IMR-90 (cell line): ENCODE measurements at regions not wholly inside any gene's neighbourhood (a gene's known extent, or its start where the extent isn't known, plus 50 kb on each side); places are given as distances from the start of the nearest gene placed in this dataset.
"Not testable (repeated sequence)": the region's sequence is repeated elsewhere in the genome, so short reads cannot be mapped to it uniquely, and the experiment has no call there.

Source experiments
- ATAC-seq: fragments of 200-7000 bp; cut with Tn5 transposase; 2 replicates; pipeline ENCODE4 v1.9.1; 2020; ENCODE audit warnings: low read depth, mild to moderate bottlenecking, moderate library complexity
- BruUV-seq: library from RNA; stranded (reverse); fragments of 400-500 nt; replicated peaks from 2 replicates; lab custom pipeline; 2021; lab: Mats Ljungman, UMichigan
- CTCF ChIA-PET: fragments of 300-600 bp; formaldehyde crosslinking; extraction: SDS; loops from one replicate; lab custom pipeline; 2021; ENCODE audit warnings: antibody characterized with exemption; lab: Yijun Ruan, JAX
- POLR2A ChIA-PET: fragments of 300-600 bp; sonication (Branson Sonifier 250); formaldehyde crosslinking; loops from one replicate; lab custom pipeline; 2022; ENCODE audit warnings: antibody characterized with exemption; ENCODE audit not compliant: unreplicated experiment; lab: Charles Lee
- DNase-seq: peaks from one replicate; pipeline ENCODE4 v3.0.0; 2013
- H2AFZ ChIP-seq: replicated peaks from 2 replicates; pipeline ENCODE3; 2013; ENCODE audit warnings: low read length, mild to moderate bottlenecking; ENCODE audit not compliant: poor library complexity
- H2AK5ac ChIP-seq: 2 replicates; pipeline ENCODE4 v1.6.1; 2013; ENCODE audit warnings: low read depth, low read length, inconsistent platforms
- H2AK9ac ChIP-seq: replicated peaks from 2 replicates; pipeline ENCODE3; 2013; ENCODE audit warnings: mild to moderate bottlenecking, low read depth, low read length, moderate library complexity; ENCODE audit not compliant: poor library complexity
- H2BK120ac ChIP-seq: 2 replicates; pipeline ENCODE4 v1.6.1; 2013; ENCODE audit warnings: low read depth, low read length, inconsistent platforms
- H2BK15ac ChIP-seq: 3 replicates; pipeline ENCODE4 v1.6.1; 2013; ENCODE audit warnings: low read depth, low read length, inconsistent platforms
- H2BK20ac ChIP-seq: 2 replicates; pipeline ENCODE4 v1.6.1; 2013; ENCODE audit warnings: low read depth, mild to moderate bottlenecking, inconsistent platforms, low read length, moderate library complexity
- H2BK5ac ChIP-seq: 2 replicates; pipeline ENCODE4 v1.6.1; 2013; ENCODE audit warnings: mild to moderate bottlenecking, low read depth, low read length, inconsistent platforms; ENCODE audit not compliant: poor library complexity, severe bottlenecking
- H3K14ac ChIP-seq: replicated peaks from 2 replicates; pipeline ENCODE4 v1.6.1; 2013; ENCODE audit warnings: low read depth, low read length, inconsistent platforms
- H3K18ac ChIP-seq: 2 replicates; pipeline ENCODE4 v1.6.1; 2013; ENCODE audit warnings: low read depth, low read length, control low read depth
- H3K23ac ChIP-seq: 2 replicates; pipeline ENCODE4 v1.6.1; 2013; ENCODE audit warnings: low read depth, low read length, inconsistent platforms
- H3K27ac ChIP-seq: 2 replicates; pipeline ENCODE4 v1.5.1; 2013; ENCODE audit warnings: mild to moderate bottlenecking, control low read depth, low read length; ENCODE audit not compliant: insufficient read depth
- H3K27me3 ChIP-seq: 2 replicates; pipeline ENCODE4 v1.6.1; 2013; ENCODE audit warnings: low read length; ENCODE audit not compliant: control insufficient read depth, insufficient read depth
- H3K36me3 ChIP-seq: 2 replicates; pipeline ENCODE4 v1.6.1; 2013; ENCODE audit warnings: low read length, mixed read lengths; ENCODE audit not compliant: control insufficient read depth, insufficient read depth
- H3K4ac ChIP-seq: 2 replicates; pipeline ENCODE4 v1.6.1; 2013; ENCODE audit warnings: low read depth, low read length, inconsistent platforms
- H3K4me1 ChIP-seq: 2 replicates; pipeline ENCODE4 v1.6.1; 2013; ENCODE audit warnings: low read length, mixed read lengths; ENCODE audit not compliant: control insufficient read depth, insufficient read depth
- H3K4me2 ChIP-seq: 2 replicates; pipeline ENCODE4 v1.6.1; 2013; ENCODE audit warnings: low read depth, mild to moderate bottlenecking, control low read depth, low read length, moderate library complexity
- H3K4me3 ChIP-seq: 2 replicates; pipeline ENCODE4 v1.5.1; 2013; ENCODE audit warnings: low read depth, mild to moderate bottlenecking, control low read depth, low read length, moderate library complexity; ENCODE audit not compliant: insufficient read depth
- H3K56ac ChIP-seq: 2 replicates; pipeline ENCODE4 v1.6.1; 2013; ENCODE audit warnings: low read length, inconsistent platforms; ENCODE audit not compliant: insufficient read depth; ENCODE audit errors: extremely low read depth
- H3K79me1 ChIP-seq, 2 experiments: 2 replicates each; pipeline ENCODE4 v1.6.1; 2013; ENCODE audit warnings: low read length in 2 of 2, inconsistent platforms in 1 of 2, low read depth in 1 of 2
- H3K9ac ChIP-seq: 2 replicates; pipeline ENCODE4 v1.6.1; 2013; ENCODE audit warnings: low read depth, low read length, control low read depth
- H3K9me1 ChIP-seq: 2 replicates; pipeline ENCODE4 v1.6.1; 2013; ENCODE audit warnings: low read length, inconsistent platforms; ENCODE audit not compliant: insufficient read depth
- H3K9me3 ChIP-seq: 2 replicates; pipeline ENCODE4 v1.6.1; 2013; ENCODE audit warnings: low read length; ENCODE audit not compliant: control insufficient read depth, insufficient read depth
- H4K20me1 ChIP-seq: 2 replicates; pipeline ENCODE4 v1.6.1; 2013; ENCODE audit warnings: low read length, inconsistent platforms; ENCODE audit not compliant: insufficient read depth
- H4K5ac ChIP-seq: 2 replicates; pipeline ENCODE4 v1.6.1; 2013; ENCODE audit warnings: mild to moderate bottlenecking, low read depth, low read length, control low read depth
- H4K8ac ChIP-seq, 2 experiments: 2 replicates each; pipeline ENCODE4 v1.6.1; 2013; ENCODE audit warnings: low read depth in 2 of 2, low read length in 2 of 2, control low read depth in 1 of 2, inconsistent platforms in 1 of 2
- H4K91ac ChIP-seq: 2 replicates; pipeline ENCODE4 v1.6.1; 2013; ENCODE audit warnings: low read depth, low read length, inconsistent platforms; ENCODE audit not compliant: insufficient read depth
- CTCF ChIP-seq: conservative IDR thresholded peaks from 2 replicates; pipeline ENCODE4 v1.5.1; 2012; ENCODE audit warnings: mild to moderate bottlenecking, low read depth, low read length, improper control_type of control experiment
- ELK1 ChIP-seq: fragments of 150-350 bp; IDR thresholded peaks from 2 replicates; pipeline ENCODE4 v1.6.1; 2016; ENCODE audit warnings: low read depth, mild to moderate bottlenecking, low read length, moderate library complexity, borderline replicate concordance
- MAZ ChIP-seq: IDR thresholded peaks from 2 replicates; pipeline ENCODE4 v1.6.1; 2012; ENCODE audit warnings: low read depth, mild to moderate bottlenecking, low read length, improper control_type of control experiment, moderate library complexity, borderline replicate concordance
- POLR2A ChIP-seq: IDR thresholded peaks from 2 replicates; pipeline ENCODE4 v1.6.1; 2012; ENCODE audit warnings: mild to moderate bottlenecking, low read depth, low read length
- WGBS, 2 experiments: methylation state at CpG; one replicate each; pipeline versions ENCODE4 v1.1.5 to v1.1.7; 2013; ENCODE audit warnings: missing lambda C conversion rate in 2 of 2; ENCODE audit not compliant: insufficient read length in 1 of 2; ENCODE audit errors: extremely low coverage in 2 of 2; 5-methylcytosine and 5-hydroxymethylcytosine counted together
- dilution Hi-C: fragments of 300-500 bp; cut with HindIII; formaldehyde crosslinking; loops from one replicate; pipeline ENCODE4 v1.14.3; 2018; ENCODE audit warnings: low sequenced_read_pairs; ENCODE audit not compliant: unreplicated experiment
- in situ Hi-C: fragments of 300-500 bp; cut with MboI; formaldehyde crosslinking; loops from 3 replicates; pipeline ENCODE4 v1.14.3; 2019; ENCODE audit warnings: low sequenced_read_pairs, inconsistent platforms, mixed read lengths
- intact Hi-C: fragments of 100-400 bp; cut with micrococcal nuclease; formaldehyde crosslinking; loops from 2 replicates; pipeline ENCODE4 v1.10.0; 2022

GRCh38 chr20:12113468-12114371, 196.0 kb downstream of the BTBD3 start:
- Histone ChIP-seq H2BK15ac (no peak overlapping the region), H3K36me3 (no peaks in the 10 kb centered on the region), H3K79me1 (no peaks in the 10 kb centered on the region), H2BK20ac (no peak overlapping the region), H2AFZ (peak overlapping the region; percentile 37), H3K27me3 (no peaks in the 10 kb centered on the region), H3K23ac (no peak overlapping the region), H4K5ac (no peak overlapping the region), H3K4ac (no peak overlapping the region), H3K27ac (no peak overlapping the region), H3K4me1 (no peaks in the 10 kb centered on the region), H3K9ac (no peak overlapping the region), H4K20me1 (no peaks in the 10 kb centered on the region), H3K18ac (no peak overlapping the region), H2AK5ac (no peak overlapping the region), H3K9me3 (no peaks in the 10 kb centered on the region), H2BK5ac (no peak overlapping the region), H3K56ac (no peak overlapping the region), H3K9me1 (no peaks in the 10 kb centered on the region), H3K4me3 (no peak overlapping the region), H3K14ac (no peak overlapping the region), H2BK120ac (no peak overlapping the region), H4K91ac (no peak overlapping the region), H4K8ac (no peak overlapping the region), H2AK9ac (no peak overlapping the region), H3K4me2 (no peak overlapping the region)
- POLR2A ChIA-PET: no interaction called here
- WGBS, 2 experiments: 33% methylated on average over 3 of the region's 10 CpGs; no CpG with 5 or more reads in 1 of the 2 experiments
- in situ Hi-C loops: no loop called here
- CTCF ChIA-PET: no interaction called here
- dilution Hi-C loops: no loop called here
- TF ChIP-seq POLR2A: no peak
- no peak for TF ChIP-seq ELK1
- TF ChIP-seq MAZ: no peak
- no peak for TF ChIP-seq CTCF
- no TSS peak for BruUV-seq
- no peak for DNase-seq
- no peak for ATAC-seq
- intact Hi-C loops: no loop called here

GRCh38 chr20:12129114-12129513, 211.4 kb downstream of the BTBD3 start:
- H3K4me2 ChIP-seq, H2BK120ac ChIP-seq, BruUV-seq, H3K27ac ChIP-seq, H3K4me3 ChIP-seq, H3K27me3 ChIP-seq, in situ Hi-C loops, H2BK20ac ChIP-seq, POLR2A ChIA-PET, H2AK5ac ChIP-seq, H3K9ac ChIP-seq, H3K56ac ChIP-seq, H2AFZ ChIP-seq, CTCF ChIA-PET, H2BK5ac ChIP-seq, H4K91ac ChIP-seq, H2AK9ac ChIP-seq, H3K14ac ChIP-seq, DNase-seq, H2BK15ac ChIP-seq, dilution Hi-C loops, H3K36me3 ChIP-seq, H3K4ac ChIP-seq, H4K20me1 ChIP-seq, intact Hi-C loops, H3K9me1 ChIP-seq, H4K5ac ChIP-seq, H3K23ac ChIP-seq, H3K4me1 ChIP-seq, H3K9me3 ChIP-seq, H4K8ac ChIP-seq, H3K18ac ChIP-seq, H3K79me1 ChIP-seq, ATAC-seq: not testable (repeated sequence)
- WGBS, 2 experiments: 74% methylated on average over 8 of the region's 13 CpGs; no CpG with 5 or more reads in 1 of the 2 experiments
